UCSD-AML1 (cell line): ENCODE measurements at regions not wholly inside any gene's neighbourhood (a gene's known extent, or its start where the extent isn't known, plus 50 kb on each side); places are given as distances from the start of the nearest gene placed in this dataset.

Experiments
- DNase-seq: peaks from one replicate; lab custom pipeline; 2025; ENCODE audit not compliant: unreplicated experiment; lab: John Stamatoyannopoulos, UW

GRCh38 chr18:72940986-72941385 lies 73.2 kb upstream of the NETO1 start:
- DNase-seq = no peak

GRCh38 chr18:72940509-72940908 lies 72.7 kb upstream of the NETO1 start:
- DNase-seq = no peak

GRCh38 chr18:72935744-72936143 lies 68.0 kb upstream of the NETO1 start:
- DNase-seq = no peak

GRCh38 chr18:72922895-72923294 lies 55.1 kb upstream of the NETO1 start:
- no peak for DNase-seq
